Stomach (tissue), 8 donors: ENCODE measurements at regions not wholly inside any gene's neighbourhood (a gene's known extent, or its start where the extent isn't known, plus 50 kb on each side); places are given as distances from the start of the nearest gene placed in this dataset.

Experiments
- DNase-seq, 2 donors: peaks; one replicate each; pipeline versions ENCODE4 v3.0.0 to v3.0.0-alpha.2; 2013 to 2019
- H3K27ac ChIP-seq, 5 donors: fragments of 200-600 bp in 4 of 5; sonication (generic) in 4 of 5; one replicate each; pipeline ENCODE4 v1.5.1; 2013 to 2019; ENCODE audit warnings: mild to moderate bottlenecking in 1 of 5, moderate library complexity in 1 of 5
- H3K27me3 ChIP-seq, 3 donors: fragments of 200-600 bp; sonication (generic); one replicate each; pipeline ENCODE4 v1.5.1; 2017 to 2019; ENCODE audit warnings: mixed run types in 1 of 3
- H3K36me3 ChIP-seq, 4 donors: fragments of 200-600 bp; sonication (generic); 1 replicate in 3 of 4; 2 replicates in 1 of 4; pipeline ENCODE4 v1.5.1; 2016 to 2019
- H3K4me1 ChIP-seq, 4 donors: fragments of 200-600 bp; sonication (generic); one replicate each; pipeline ENCODE4 v1.5.1; 2016 to 2019
- H3K4me3 ChIP-seq, 4 donors: fragments of 200-600 bp; sonication (generic) in 3 of 4; one replicate each; pipeline ENCODE4 v1.5.1; 2016 to 2019; ENCODE audit warnings: mild to moderate bottlenecking in 1 of 4
- H3K9me3 ChIP-seq, 4 donors: fragments of 200-600 bp; sonication (generic); one replicate each; pipeline ENCODE4 v1.5.1; 2016 to 2019
- EP300 ChIP-seq: sonication (generic); formaldehyde crosslinking; IDR thresholded peaks from one replicate; pipeline ENCODE4 v1.6.1; 2017; ENCODE audit warnings: antibody characterized with exemption
- POLR2A ChIP-seq, 4 donors: fragments of 450-650 bp; IDR thresholded peaks; one replicate each; pipeline ENCODE4 v1.6.1; 2016; ENCODE audit warnings: antibody characterized with exemption in 4 of 4, control low read depth in 2 of 4, mild to moderate bottlenecking in 1 of 4, moderate library complexity in 1 of 4
- POLR2AphosphoS5 ChIP-seq, 3 donors: sonication (generic); formaldehyde crosslinking; IDR thresholded peaks; one replicate each; pipeline ENCODE4 v1.6.1; 2016; ENCODE audit warnings: antibody characterized with exemption in 3 of 3
- WGBS, 5 donors: extraction: QIAGEN DNeasy Blood & Tissue Kit in 3 of 5; methylation state at CpG; one replicate each; pipeline versions ENCODE4 v1.1.5 to v1.1.7; 2013 to 2018; 5-methylcytosine and 5-hydroxymethylcytosine counted together
- intact Hi-C: fragments of 100-400 bp; cut with DNase I; formaldehyde crosslinking; loops from one replicate; pipeline ENCODE4 v1.15.1; 2023; ENCODE audit warnings: low total_unique reads
- TF ChIP-seq, protein P1 (sequence below), 7 experiments: fragments of 450-650 bp in 4 of 7; fragments of 200-600 bp in 3 of 7; sonication (generic) in 3 of 7; IDR thresholded peaks; one replicate each; pipeline ENCODE4 v1.5.1; 2016 to 2019; ENCODE audit warnings: antibody characterized with exemption in 7 of 7, control low read depth in 2 of 7, mild to moderate bottlenecking in 1 of 7
- donor health status: healthy with polysubstance abuse.
- donor health status: Bipolar disorder and iron deficiency.
- donor health status: healthy.

DNA sequence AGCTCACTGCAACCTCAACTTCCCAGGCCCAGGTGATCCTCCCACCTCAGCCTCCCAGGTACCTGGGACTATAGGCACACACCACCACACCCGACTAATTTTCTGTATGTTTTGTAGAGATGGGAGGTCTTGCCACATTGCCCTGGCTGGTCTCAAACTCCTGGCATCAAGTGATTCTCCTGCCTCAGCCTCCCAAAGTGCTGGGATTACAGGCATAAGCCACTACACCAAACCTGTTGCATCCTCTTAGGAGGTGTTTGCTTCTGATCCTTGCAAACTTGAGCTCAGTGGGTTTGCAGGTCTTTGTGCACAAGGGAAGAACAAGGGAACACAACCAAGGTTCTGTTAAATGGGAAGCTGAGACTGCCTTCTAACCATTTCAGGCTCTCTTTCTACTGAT, 184.6 kb downstream of the ARHGAP12 start:
- TF ChIP-seq, protein P1, sequence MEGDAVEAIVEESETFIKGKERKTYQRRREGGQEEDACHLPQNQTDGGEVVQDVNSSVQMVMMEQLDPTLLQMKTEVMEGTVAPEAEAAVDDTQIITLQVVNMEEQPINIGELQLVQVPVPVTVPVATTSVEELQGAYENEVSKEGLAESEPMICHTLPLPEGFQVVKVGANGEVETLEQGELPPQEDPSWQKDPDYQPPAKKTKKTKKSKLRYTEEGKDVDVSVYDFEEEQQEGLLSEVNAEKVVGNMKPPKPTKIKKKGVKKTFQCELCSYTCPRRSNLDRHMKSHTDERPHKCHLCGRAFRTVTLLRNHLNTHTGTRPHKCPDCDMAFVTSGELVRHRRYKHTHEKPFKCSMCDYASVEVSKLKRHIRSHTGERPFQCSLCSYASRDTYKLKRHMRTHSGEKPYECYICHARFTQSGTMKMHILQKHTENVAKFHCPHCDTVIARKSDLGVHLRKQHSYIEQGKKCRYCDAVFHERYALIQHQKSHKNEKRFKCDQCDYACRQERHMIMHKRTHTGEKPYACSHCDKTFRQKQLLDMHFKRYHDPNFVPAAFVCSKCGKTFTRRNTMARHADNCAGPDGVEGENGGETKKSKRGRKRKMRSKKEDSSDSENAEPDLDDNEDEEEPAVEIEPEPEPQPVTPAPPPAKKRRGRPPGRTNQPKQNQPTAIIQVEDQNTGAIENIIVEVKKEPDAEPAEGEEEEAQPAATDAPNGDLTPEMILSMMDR (IDR thresholded peaks at IDR 0.05) = no peak
- TF ChIP-seq EP300 = no peak
- TF ChIP-seq POLR2AphosphoS5 (IDR thresholded peaks at IDR 0.05) = no peak
- no peak for TF ChIP-seq POLR2A (IDR thresholded peaks at IDR 0.05)
- 81 to 100% (median 90%) methylated on average over 1 of the region's 1 CpG for whole genome bisulfite sequencing, 5 donors
- no peaks in the 10 kb centered on the region for H3K36me3 ChIP-seq
- peaks cover 0 to 3% (median under 1%) of the 10 kb centered on the region in 4 donors for H3K4me1 ChIP-seq
- H3K27me3 ChIP-seq = no peaks in the 10 kb centered on the region
- no peak overlapping the region for H3K27ac ChIP-seq
- intact Hi-C loops = no loop called here
- no peaks in the 10 kb centered on the region for H3K9me3 ChIP-seq
- DNase-seq = no peak
- H3K4me3 ChIP-seq = no peak overlapping the region

DNA sequence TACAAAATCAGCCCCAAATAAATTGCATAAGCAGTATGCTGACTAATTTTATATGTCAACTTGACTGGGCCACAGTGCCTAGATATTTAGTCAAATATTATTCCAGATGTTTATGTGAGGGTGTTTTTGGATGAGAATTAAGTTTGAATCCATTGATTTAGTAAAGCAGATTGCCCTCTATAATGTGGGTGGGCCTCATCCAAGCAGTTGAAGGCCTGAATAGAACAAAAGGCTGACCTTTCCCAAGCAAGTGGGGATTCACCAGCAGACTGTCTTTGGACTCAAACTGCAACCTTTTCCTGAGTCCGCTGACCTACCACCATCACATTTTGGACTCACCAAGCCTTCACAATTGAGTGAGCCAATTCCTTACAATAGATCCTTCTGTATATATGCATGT, 186.4 kb downstream of the ARHGAP12 start:
- DNase-seq = no peak
- Histone ChIP-seq H3K27ac (no peak overlapping the region), H3K4me1 (no peaks in the 10 kb centered on the region), H3K27me3 (no peaks in the 10 kb centered on the region), H3K36me3 (no peaks in the 10 kb centered on the region), H3K9me3 (no peaks in the 10 kb centered on the region), H3K4me3 (no peak overlapping the region)
- no peak for TF ChIP-seq POLR2A (IDR thresholded peaks at IDR 0.05)
- TF ChIP-seq POLR2AphosphoS5 (IDR thresholded peaks at IDR 0.05) = no peak
- TF ChIP-seq, protein P1 (IDR thresholded peaks at IDR 0.05) = no peak
- no peak for TF ChIP-seq EP300
- WGBS, 5 donors = 91 to 100% (median 96%) methylated on average over 1 of the region's 1 CpG
- intact Hi-C loops = no loop called here

DNA sequence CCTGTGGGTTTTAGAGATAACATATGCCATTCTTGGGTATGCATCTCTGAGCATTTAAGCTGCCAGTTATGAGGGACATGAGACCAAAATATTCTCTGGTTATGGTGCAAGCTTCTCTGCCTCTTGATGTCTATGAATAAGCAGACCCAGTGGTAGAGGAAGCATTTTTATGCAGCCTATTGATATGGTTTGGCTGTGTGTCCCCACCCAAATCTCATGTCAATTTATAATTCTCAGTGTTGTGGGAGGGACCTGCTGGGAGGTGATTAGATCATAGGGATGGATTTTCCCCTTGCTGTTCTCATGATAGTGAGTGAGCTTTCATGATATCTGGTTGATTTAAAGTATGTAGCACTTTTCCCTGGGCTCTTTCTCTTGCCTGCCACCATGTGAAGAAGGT, 187.2 kb downstream of the ARHGAP12 start:
- Histone ChIP-seq H3K9me3 (no peaks in the 10 kb centered on the region), H3K36me3 (no peaks in the 10 kb centered on the region), H3K27me3 (no peaks in the 10 kb centered on the region), H3K4me1 (no peaks in the 10 kb centered on the region), H3K27ac (no peak overlapping the region), H3K4me3 (no peak overlapping the region)
- no peak for DNase-seq
- intact Hi-C loops = no loop called here
- TF ChIP-seq EP300 (no peak), POLR2AphosphoS5 (IDR thresholded peaks at IDR 0.05) (no peak), POLR2A (IDR thresholded peaks at IDR 0.05) (no peak)
- TF ChIP-seq, protein P1 (IDR thresholded peaks at IDR 0.05) = no peak

DNA sequence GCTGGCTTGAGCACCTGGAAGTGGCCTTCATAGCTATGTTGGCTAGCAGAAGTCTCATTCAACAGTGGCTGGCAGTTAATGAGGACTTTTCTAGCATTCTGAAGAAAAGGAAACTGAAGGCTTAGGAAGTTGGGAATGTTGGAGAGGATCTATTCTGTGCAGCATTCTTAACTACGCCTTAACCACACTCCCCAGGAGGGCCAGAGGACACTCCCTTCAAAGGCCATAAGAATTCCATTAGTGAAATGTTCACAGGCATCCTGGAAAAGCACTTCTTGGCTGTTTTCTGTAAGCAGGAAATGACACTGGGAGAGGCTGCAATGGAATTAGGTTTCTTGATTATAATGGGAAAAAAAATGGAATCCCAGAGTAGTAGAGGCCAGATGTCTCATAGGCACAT, 188.9 kb downstream of the ARHGAP12 start:
- no peak for DNase-seq
- Histone ChIP-seq H3K27me3 (no peaks in the 10 kb centered on the region), H3K27ac (no peak overlapping the region), H3K4me1 (no peaks in the 10 kb centered on the region), H3K4me3 (no peak overlapping the region), H3K9me3 (no peaks in the 10 kb centered on the region), H3K36me3 (no peaks in the 10 kb centered on the region)
- TF ChIP-seq EP300 (no peak), POLR2A (IDR thresholded peaks at IDR 0.05) (no peak), POLR2AphosphoS5 (IDR thresholded peaks at IDR 0.05) (no peak)
- TF ChIP-seq, protein P1 (IDR thresholded peaks at IDR 0.05) = no peak
- intact Hi-C loops = no loop called here
- WGBS, 5 donors = 60 to 86% (median 66%) methylated on average over 1 of the region's 1 CpG
